ENCODE measurements at regions not wholly inside any gene's neighbourhood (a gene's known extent, or its start where the extent isn't known, plus 50 kb on each side); places are given as distances from the start of the nearest gene placed in this dataset.

GRCh38 chr1:106749491-106749890, 307.0 kb upstream of the PRMT6 start:
- no peak for DNase-seq (ENCODE audit: low read depth in 2 of 2)

GRCh38 chr1:106749906-106750305, 306.6 kb upstream of the PRMT6 start:
- no peak for DNase-seq (ENCODE audit: low read depth in 2 of 2)

GRCh38 chr1:106751002-106751401, 305.5 kb upstream of the PRMT6 start:
- DNase-seq (ENCODE audit: low read depth in 2 of 2) = no peak

- no peak for DNase-seq (ENCODE audit: low read depth in 2 of 2)
These were observed 303.4 kb upstream of the PRMT6 start for GRCh38 chr1:106753066-106753465.

GRCh38 chr1:106754957-106755356, 301.5 kb upstream of the PRMT6 start:
- DNase-seq (ENCODE audit: low read depth in 2 of 2) = no peak

- DNase-seq (ENCODE audit: low read depth in 2 of 2) = no peak
These were observed 300.6 kb upstream of the PRMT6 start for GRCh38 chr1:106755682-106756406.

- no peak for DNase-seq (ENCODE audit: low read depth in 2 of 2)
These were observed 299.7 kb upstream of the PRMT6 start for GRCh38 chr1:106756752-106757151.

- DNase-seq (ENCODE audit: low read depth in 2 of 2) = no peak
These were observed 288.4 kb upstream of the PRMT6 start for GRCh38 chr1:106768077-106768476.

- no peak for DNase-seq (ENCODE audit: low read depth in 2 of 2)
These were observed 288.0 kb upstream of the PRMT6 start for GRCh38 chr1:106768501-106768900.

- DNase-seq (ENCODE audit: low read depth in 2 of 2) = no peak
These were observed 283.3 kb upstream of the PRMT6 start for GRCh38 chr1:106773206-106773605.

- no peak for DNase-seq (ENCODE audit: low read depth in 2 of 2)
These were observed 276.4 kb upstream of the PRMT6 start for GRCh38 chr1:106780066-106780465.

GRCh38 chr1:106780806-106781569, 275.5 kb upstream of the PRMT6 start:
- DNase-seq (ENCODE audit: low read depth in 2 of 2) = no peak

GRCh38 chr1:106785176-106785575, 271.3 kb upstream of the PRMT6 start:
- no peak for DNase-seq (ENCODE audit: low read depth in 2 of 2)

- no peak for DNase-seq (ENCODE audit: low read depth in 2 of 2)
These were observed 269.0 kb upstream of the PRMT6 start for GRCh38 chr1:106787520-106787919.

- no peak for DNase-seq (ENCODE audit: low read depth in 2 of 2)
These were observed 266.8 kb upstream of the PRMT6 start for GRCh38 chr1:106789686-106790085.

GRCh38 chr1:106791041-106791440, 265.4 kb upstream of the PRMT6 start:
- DNase-seq (ENCODE audit: low read depth in 2 of 2) = no peak

- DNase-seq (ENCODE audit: low read depth in 2 of 2) = no peak
These were observed 262.8 kb upstream of the PRMT6 start for GRCh38 chr1:106793651-106794050.

- no peak for DNase-seq (ENCODE audit: low read depth in 2 of 2)
These were observed 257.5 kb upstream of the PRMT6 start for GRCh38 chr1:106798991-106799390.

GRCh38 chr1:106802181-106802580, 254.3 kb upstream of the PRMT6 start:
- no peak for DNase-seq (ENCODE audit: low read depth in 2 of 2)

GRCh38 chr1:106814418-106814817, 242.1 kb upstream of the PRMT6 start:
- no peak for DNase-seq (ENCODE audit: low read depth in 2 of 2)

GRCh38 chr1:106817575-106817974, 238.9 kb upstream of the PRMT6 start:
- no peak for DNase-seq (ENCODE audit: low read depth in 2 of 2)

- no peak for DNase-seq (ENCODE audit: low read depth in 2 of 2)
These were observed 225.0 kb upstream of the PRMT6 start for GRCh38 chr1:106831511-106831910.

GRCh38 chr1:106836708-106837107, 219.8 kb upstream of the PRMT6 start:
- DNase-seq (ENCODE audit: low read depth in 2 of 2) = no peak
